ENCODE measurements at regions not wholly inside any gene's neighbourhood (a gene's known extent, or its start where the extent isn't known, plus 50 kb on each side); places are given as distances from the start of the nearest gene placed in this dataset.
"Not testable (repeated sequence)": the region's sequence is repeated elsewhere in the genome, so short reads cannot be mapped to it uniquely, and the experiment has no call there.

- CTCF ChIA-PET, result no interaction called here
- POLR2A ChIA-PET, result no interaction called here
These were observed 2030.6 kb upstream of the CELF4 start for GRCh38 chr18:39596221-39596620.

- ChIA-PET POLR2A (no interaction called here), CTCF (no interaction called here)
These were observed 2028.6 kb upstream of the CELF4 start for GRCh38 chr18:39594206-39594605.

- CTCF ChIA-PET, result no interaction called here
- POLR2A ChIA-PET, result no interaction called here
These were observed 2026.1 kb upstream of the CELF4 start for GRCh38 chr18:39591649-39592048.

- POLR2A ChIA-PET, result no interaction called here
These were observed 2023.9 kb upstream of the CELF4 start for GRCh38 chr18:39589496-39589895.

GRCh38 chr18:39587586-39587985 is 2022.0 kb upstream of the CELF4 start:
- POLR2A ChIA-PET, result interaction anchor here (0.6 kb wide), 1 partner anchor 43 kb away, joined by 4 read pairs; no protein-coding TSS in a partner anchor
- CTCF ChIA-PET, result no interaction called here

More at GRCh38 chr18:39589496-39589895, 2023.9 kb upstream of the CELF4 start:
- CTCF ChIA-PET, result no interaction called here

GRCh38 chr18:39586741-39587140 is 2021.1 kb upstream of the CELF4 start:
- ChIA-PET POLR2A (no interaction called here), CTCF (no interaction called here)

- ChIA-PET POLR2A (no interaction called here), CTCF (no interaction called here)
These were observed 2009.3 kb upstream of the CELF4 start for GRCh38 chr18:39574897-39575296.

- CTCF ChIA-PET, result no interaction called here
- POLR2A ChIA-PET, result no interaction called here
These were observed 2005.9 kb upstream of the CELF4 start for GRCh38 chr18:39571511-39571910.

DNA sequence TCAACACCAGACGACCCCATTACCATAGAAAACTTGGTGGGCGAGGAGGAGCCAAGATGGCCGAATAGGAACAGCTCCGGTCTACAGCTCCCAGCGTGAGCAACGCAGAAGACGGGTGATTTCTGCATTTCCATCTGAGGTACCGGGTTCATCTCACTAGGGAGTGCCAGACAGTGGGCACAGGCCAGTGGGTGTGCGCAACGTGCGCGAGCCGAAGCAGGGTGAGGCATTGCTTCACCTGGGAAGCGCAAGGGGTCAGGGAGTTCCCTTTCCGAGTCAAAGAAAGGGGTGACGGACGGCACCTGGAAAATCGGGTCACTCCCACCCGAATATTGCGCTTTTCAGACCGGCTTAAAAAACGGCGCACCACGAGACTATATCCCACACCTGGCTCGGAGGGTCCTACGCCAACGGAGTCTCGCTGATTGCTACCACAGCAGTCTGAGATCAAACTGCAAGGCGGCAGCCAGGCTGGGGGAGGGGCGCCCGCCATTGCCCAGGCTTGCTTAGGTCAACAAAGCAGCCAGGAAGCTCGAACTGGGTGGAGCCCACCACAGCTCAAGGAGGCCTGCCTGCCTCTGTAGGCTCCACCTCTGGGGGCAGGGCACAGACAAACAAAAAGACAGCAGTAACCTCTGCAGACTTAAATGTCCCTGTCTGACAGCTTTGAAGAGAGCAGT is 2000.1 kb upstream of the CELF4 start:
- POLR2A ChIA-PET, CTCF ChIA-PET: not testable (repeated sequence)

DNA sequence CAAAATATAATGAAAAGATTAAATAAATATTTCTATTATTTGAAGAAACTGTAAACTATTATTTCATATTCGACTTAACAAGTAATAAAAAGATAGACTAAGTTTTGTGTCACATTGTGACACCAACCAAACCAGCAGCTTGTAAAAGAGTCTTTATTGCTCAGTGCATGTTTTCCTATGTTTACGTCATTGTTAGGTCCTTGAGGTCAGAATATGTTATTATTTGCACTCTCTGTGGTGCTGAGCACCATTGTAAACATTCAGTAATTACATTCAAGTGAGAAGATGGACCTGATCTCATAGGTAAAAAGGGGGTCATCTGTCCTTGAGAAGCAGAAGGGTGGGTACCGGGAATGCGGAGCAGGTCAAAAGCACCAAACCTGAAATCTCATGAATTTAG is 1999.1 kb upstream of the CELF4 start:
- POLR2A ChIA-PET, result no interaction called here
- CTCF ChIA-PET, result no interaction called here

- CTCF ChIA-PET, result no interaction called here
- POLR2A ChIA-PET, result no interaction called here
These were observed 1995.5 kb upstream of the CELF4 start for GRCh38 chr18:39561126-39561525.

- CTCF ChIA-PET, result no interaction called here
- POLR2A ChIA-PET, result no interaction called here
These were observed 1993.1 kb upstream of the CELF4 start for GRCh38 chr18:39558658-39559057.

GRCh38 chr18:39555496-39555895 is 1989.9 kb upstream of the CELF4 start:
- CTCF ChIA-PET, result no interaction called here
- POLR2A ChIA-PET, result no interaction called here

DNA sequence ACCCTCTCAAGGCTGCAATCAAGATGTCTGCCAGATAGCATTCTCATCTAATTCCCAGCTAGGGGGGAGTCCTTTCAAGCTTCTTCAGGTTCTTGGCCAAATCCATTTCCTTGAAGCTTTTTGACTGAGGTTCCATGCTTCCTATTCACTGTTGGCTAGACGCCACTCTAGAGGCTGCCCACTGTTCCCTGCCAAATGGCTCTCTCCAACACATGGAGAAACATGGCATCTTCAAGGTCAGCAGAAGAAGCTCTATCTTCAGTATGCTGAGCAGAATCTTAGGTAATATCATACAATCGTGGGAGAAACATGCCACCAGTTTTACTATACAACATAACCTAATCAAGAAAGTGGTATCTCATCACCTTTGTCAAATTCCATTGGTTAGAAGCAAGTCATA is 1985.1 kb upstream of the CELF4 start:
- POLR2A ChIA-PET, result no interaction called here
- CTCF ChIA-PET, result no interaction called here

GRCh38 chr18:39549144-39549543 is 1983.5 kb upstream of the CELF4 start:
- CTCF ChIA-PET, result no interaction called here
- POLR2A ChIA-PET, result no interaction called here

DNA sequence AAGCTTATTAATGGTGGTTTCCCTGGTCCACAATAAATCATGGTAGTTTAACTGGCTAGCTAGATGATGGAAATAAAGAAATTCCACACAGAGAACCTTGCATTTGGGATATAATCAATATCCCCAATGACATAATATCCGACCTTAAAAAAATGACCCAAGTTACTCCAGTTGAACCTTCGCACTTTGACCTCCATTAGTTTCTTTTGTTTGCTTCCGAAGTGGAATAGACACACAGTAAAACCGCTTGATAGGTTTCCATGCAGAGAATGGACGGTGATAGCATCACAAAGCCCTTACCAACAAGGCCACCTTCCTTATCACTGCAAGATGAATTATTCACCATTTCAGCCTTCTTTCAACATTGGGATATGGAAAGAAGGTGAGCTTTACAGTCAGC is 1966.1 kb upstream of the CELF4 start:
- CTCF ChIA-PET, result no interaction called here
- POLR2A ChIA-PET, result no interaction called here

DNA sequence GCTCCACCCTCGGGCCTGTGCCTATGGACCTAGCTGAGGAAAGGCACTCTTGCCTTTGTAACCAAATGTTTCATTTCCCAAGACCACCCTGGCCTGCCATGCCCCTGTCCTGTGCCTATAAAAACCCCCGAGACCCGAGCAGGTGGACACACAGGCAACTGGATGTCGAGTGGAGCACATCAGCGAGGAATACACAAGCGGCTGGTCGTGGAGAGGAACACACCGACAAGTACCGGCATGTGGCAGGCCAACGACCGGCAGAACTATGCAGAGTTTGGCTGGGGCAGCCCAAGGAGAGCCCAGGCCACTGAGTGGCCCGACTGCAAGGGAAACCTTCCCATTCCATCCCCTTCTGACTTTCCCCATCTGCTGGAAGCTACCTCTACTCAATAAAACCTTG is 1963.8 kb upstream of the CELF4 start:
- ChIA-PET POLR2A (no interaction called here), CTCF (no interaction called here)

GRCh38 chr18:39527465-39527864 is 1961.9 kb upstream of the CELF4 start:
- POLR2A ChIA-PET, result no interaction called here
- CTCF ChIA-PET, result interaction anchor here (0.6 kb wide), 1 partner anchor 927 kb away, joined by 4 read pairs; no protein-coding TSS in a partner anchor

DNA sequence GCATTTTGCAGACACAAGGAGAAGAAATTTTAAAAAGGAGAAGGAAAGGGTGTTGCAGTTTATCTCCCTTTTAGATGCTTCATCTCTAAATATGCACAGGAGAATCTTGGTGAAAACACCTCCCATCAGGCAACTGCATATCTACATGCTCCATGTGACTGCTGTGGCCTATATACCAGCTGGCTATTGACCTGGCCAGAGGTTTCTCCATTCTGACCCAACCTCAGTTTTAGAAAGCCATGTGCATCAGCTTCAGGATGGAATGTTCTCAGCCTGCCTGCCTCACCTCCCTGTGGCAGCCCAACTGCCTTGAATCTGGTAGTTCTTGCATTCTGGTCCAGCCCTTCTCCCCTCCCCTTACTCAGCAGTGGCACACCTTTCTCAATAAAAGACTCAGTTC is 1958.8 kb upstream of the CELF4 start:
- POLR2A ChIA-PET, result no interaction called here
- CTCF ChIA-PET, result no interaction called here

- POLR2A ChIA-PET, result no interaction called here
- CTCF ChIA-PET, result interaction anchor here (0.7 kb wide), 1 partner anchor 264 kb away, joined by 4 read pairs; no protein-coding TSS in a partner anchor
These were observed 1957.7 kb upstream of the CELF4 start for GRCh38 chr18:39523281-39523680.

- POLR2A ChIA-PET, result no interaction called here
These were observed 1955.6 kb upstream of the CELF4 start for GRCh38 chr18:39521164-39521563.

DNA sequence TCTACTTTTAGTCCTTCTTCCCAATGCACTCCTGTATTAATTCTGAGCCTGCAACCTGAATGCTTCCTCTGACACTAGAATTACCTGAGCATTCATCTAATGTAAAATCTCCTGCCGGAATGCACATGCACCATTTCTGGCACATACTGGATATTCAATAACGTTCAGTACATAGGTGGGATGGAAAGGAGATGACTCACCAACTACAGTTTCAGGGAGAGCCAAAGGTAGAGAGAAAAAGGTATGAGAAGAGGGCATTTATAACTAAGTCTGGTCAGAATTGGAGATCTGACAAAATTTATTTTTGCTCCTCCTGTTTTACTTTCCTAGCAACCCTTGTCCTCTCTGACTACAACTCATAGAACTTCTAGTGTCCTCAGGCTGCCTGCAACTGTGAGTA is 1954.1 kb upstream of the CELF4 start:
- ChIA-PET CTCF (no interaction called here), POLR2A (no interaction called here)

More at GRCh38 chr18:39521164-39521563, 1955.6 kb upstream of the CELF4 start:
- CTCF ChIA-PET, result no interaction called here

GRCh38 chr18:39515299-39515698 is 1949.7 kb upstream of the CELF4 start:
- POLR2A ChIA-PET, result no interaction called here
- CTCF ChIA-PET, result no interaction called here

All from activated CD8-positive, alpha-beta memory T cell treated with anti-CD3 and anti-CD28 coated beads for 36 hours (primary cell).